Ovary (tissue), 3 donors: ENCODE measurements at regions not wholly inside any gene's neighbourhood (a gene's known extent, or its start where the extent isn't known, plus 50 kb on each side); places are given as distances from the start of the nearest gene placed in this dataset.

ENCODE experiments used
- POLR2A ChIP-seq: fragments of 450-650 bp; IDR thresholded peaks from one replicate; pipeline ENCODE4 v1.6.1; 2017; ENCODE audit warnings: antibody characterized with exemption, mild to moderate bottlenecking, moderate library complexity
- TF ChIP-seq, protein P1 (sequence below), 3 donors: fragments of 450-650 bp in 2 of 3; fragments of 200-600 bp in 1 of 3; IDR thresholded peaks; one replicate each; pipeline versions ENCODE4 v1.5.1 to v1.8.0; 2016 to 2022; ENCODE audit warnings: antibody characterized with exemption in 3 of 3, mild to moderate bottlenecking in 1 of 3
- donor health status: DM: no; HTN: no; CAD: no.

DNA sequence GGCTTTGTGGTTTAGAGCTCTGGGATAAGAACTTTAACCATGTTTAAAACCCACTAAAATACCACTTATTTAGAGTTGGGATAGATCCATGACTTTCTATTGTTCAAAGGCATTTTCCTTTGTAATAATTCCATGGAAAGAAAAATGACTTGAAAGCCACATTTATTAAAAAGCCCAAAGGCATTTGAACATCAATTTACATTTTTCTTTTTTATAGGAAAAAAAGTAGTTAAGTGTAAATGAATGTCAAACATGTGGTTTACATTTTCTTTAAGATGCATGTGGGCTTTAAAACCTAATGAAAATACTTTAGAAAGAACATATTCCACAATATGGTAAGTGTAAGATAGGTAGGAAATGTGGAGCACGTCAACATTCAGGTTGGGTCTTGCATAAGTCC is 443.2 kb downstream of the TOX3 start:
- TF ChIP-seq POLR2A = no peak
- TF ChIP-seq, protein P1, sequence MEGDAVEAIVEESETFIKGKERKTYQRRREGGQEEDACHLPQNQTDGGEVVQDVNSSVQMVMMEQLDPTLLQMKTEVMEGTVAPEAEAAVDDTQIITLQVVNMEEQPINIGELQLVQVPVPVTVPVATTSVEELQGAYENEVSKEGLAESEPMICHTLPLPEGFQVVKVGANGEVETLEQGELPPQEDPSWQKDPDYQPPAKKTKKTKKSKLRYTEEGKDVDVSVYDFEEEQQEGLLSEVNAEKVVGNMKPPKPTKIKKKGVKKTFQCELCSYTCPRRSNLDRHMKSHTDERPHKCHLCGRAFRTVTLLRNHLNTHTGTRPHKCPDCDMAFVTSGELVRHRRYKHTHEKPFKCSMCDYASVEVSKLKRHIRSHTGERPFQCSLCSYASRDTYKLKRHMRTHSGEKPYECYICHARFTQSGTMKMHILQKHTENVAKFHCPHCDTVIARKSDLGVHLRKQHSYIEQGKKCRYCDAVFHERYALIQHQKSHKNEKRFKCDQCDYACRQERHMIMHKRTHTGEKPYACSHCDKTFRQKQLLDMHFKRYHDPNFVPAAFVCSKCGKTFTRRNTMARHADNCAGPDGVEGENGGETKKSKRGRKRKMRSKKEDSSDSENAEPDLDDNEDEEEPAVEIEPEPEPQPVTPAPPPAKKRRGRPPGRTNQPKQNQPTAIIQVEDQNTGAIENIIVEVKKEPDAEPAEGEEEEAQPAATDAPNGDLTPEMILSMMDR (IDR thresholded peaks at IDR 0.05) = no peak
